ENCODE measurements at regions not wholly inside any gene's neighbourhood (a gene's known extent, or its start where the extent isn't known, plus 50 kb on each side); places are given as distances from the start of the nearest gene placed in this dataset.

- Histone ChIP-seq H3K4me3 (ENCODE audit: low read length) (no peak overlapping the region), H3K4me2 (ENCODE audit: low read length) (no peak overlapping the region), H3K4me1 (ENCODE audit: insufficient read depth, low read length) (peaks cover 10% of the 10 kb centered on the region), H3K9ac (ENCODE audit: low read length) (no peak overlapping the region), H3F3A (ENCODE audit: low read length, unreplicated experiment) (no peaks in the 10 kb centered on the region), H2AFZ (ENCODE audit: low read length) (no peak overlapping the region), H3K27ac (ENCODE audit: low read length) (no peak overlapping the region), H3K27me3 (ENCODE audit: low read length) (no peaks in the 10 kb centered on the region), H4K20me1 (ENCODE audit: low read length) (no peaks in the 10 kb centered on the region), H3K36me3 (ENCODE audit: low read depth, low read length) (no peaks in the 10 kb centered on the region), H3K9me3 (ENCODE audit: low read length) (no peaks in the 10 kb centered on the region), H3K9me2 (replicated peaks; ENCODE audit: low read length) (no peaks in the 10 kb centered on the region), H3K79me2 (ENCODE audit: low read length) (no peaks in the 10 kb centered on the region)
- no TSS peak for BruUV-seq (replicated peaks)
- DNase-seq (no peak), ATAC-seq (no peak)
- POLR2A ChIA-PET (ENCODE audit: unreplicated experiment) = no interaction called here
- intact Hi-C loops (cut with micrococcal nuclease) = no loop called here
- TF ChIP-seq EZH2 (IDR thresholded peaks at IDR 0.05; ENCODE audit: low read length, unreplicated experiment) (no peak), EZH2phosphoT487 (IDR thresholded peaks at IDR 0.05; ENCODE audit: borderline replicate concordance, low read length) (no peak)
- TF ChIP-seq, protein P1, sequence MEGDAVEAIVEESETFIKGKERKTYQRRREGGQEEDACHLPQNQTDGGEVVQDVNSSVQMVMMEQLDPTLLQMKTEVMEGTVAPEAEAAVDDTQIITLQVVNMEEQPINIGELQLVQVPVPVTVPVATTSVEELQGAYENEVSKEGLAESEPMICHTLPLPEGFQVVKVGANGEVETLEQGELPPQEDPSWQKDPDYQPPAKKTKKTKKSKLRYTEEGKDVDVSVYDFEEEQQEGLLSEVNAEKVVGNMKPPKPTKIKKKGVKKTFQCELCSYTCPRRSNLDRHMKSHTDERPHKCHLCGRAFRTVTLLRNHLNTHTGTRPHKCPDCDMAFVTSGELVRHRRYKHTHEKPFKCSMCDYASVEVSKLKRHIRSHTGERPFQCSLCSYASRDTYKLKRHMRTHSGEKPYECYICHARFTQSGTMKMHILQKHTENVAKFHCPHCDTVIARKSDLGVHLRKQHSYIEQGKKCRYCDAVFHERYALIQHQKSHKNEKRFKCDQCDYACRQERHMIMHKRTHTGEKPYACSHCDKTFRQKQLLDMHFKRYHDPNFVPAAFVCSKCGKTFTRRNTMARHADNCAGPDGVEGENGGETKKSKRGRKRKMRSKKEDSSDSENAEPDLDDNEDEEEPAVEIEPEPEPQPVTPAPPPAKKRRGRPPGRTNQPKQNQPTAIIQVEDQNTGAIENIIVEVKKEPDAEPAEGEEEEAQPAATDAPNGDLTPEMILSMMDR (conservative IDR thresholded peaks at IDR 0.05; ENCODE audit: low read depth, low read length) = no peak
- CTCF ChIA-PET = no interaction called here
Observed at GRCh38 chr6:121799574-121799973, 364.1 kb downstream of the GJA1 start.

GRCh38 chr6:121800047-121800446 lies 364.6 kb downstream of the GJA1 start:
- DNase-seq (no peak), ATAC-seq (no peak)
- H3K4me2 ChIP-seq (ENCODE audit: low read length) = no peak overlapping the region
- H2AFZ ChIP-seq (ENCODE audit: low read length) = no peak overlapping the region
- H3K9me3 ChIP-seq (ENCODE audit: low read length) = no peaks in the 10 kb centered on the region
- H3K4me3 ChIP-seq (ENCODE audit: low read length) = no peak overlapping the region
- no peaks in the 10 kb centered on the region for H3K36me3 ChIP-seq (ENCODE audit: low read depth, low read length)
- H3F3A ChIP-seq (ENCODE audit: low read length, unreplicated experiment) = no peaks in the 10 kb centered on the region
- POLR2A ChIA-PET (ENCODE audit: unreplicated experiment) = no interaction called here
- CTCF ChIA-PET = no interaction called here
- H3K9me2 ChIP-seq (replicated peaks; ENCODE audit: low read length) = no peaks in the 10 kb centered on the region
- intact Hi-C loops (cut with micrococcal nuclease) = no loop called here
- H3K27ac ChIP-seq (ENCODE audit: low read length) = no peak overlapping the region
- TF ChIP-seq EZH2 (IDR thresholded peaks at IDR 0.05; ENCODE audit: low read length, unreplicated experiment) (no peak), EZH2phosphoT487 (IDR thresholded peaks at IDR 0.05; ENCODE audit: borderline replicate concordance, low read length) (no peak)
- TF ChIP-seq, protein P1 (conservative IDR thresholded peaks at IDR 0.05; ENCODE audit: low read depth, low read length) = no peak
- no TSS peak for BruUV-seq (replicated peaks)
- H3K79me2 ChIP-seq (ENCODE audit: low read length) = no peaks in the 10 kb centered on the region
- no peak overlapping the region for H3K9ac ChIP-seq (ENCODE audit: low read length)
- no peaks in the 10 kb centered on the region for H4K20me1 ChIP-seq (ENCODE audit: low read length)
- H3K27me3 ChIP-seq (ENCODE audit: low read length) = no peaks in the 10 kb centered on the region
- peaks cover 5% of the 10 kb centered on the region for H3K4me1 ChIP-seq (ENCODE audit: insufficient read depth, low read length)

- Histone ChIP-seq H3F3A (ENCODE audit: low read length, unreplicated experiment) (no peaks in the 10 kb centered on the region), H2AFZ (ENCODE audit: low read length) (no peak overlapping the region), H3K27ac (ENCODE audit: low read length) (no peak overlapping the region), H3K9ac (ENCODE audit: low read length) (no peak overlapping the region), H3K4me3 (ENCODE audit: low read length) (no peak overlapping the region), H3K4me2 (ENCODE audit: low read length) (no peak overlapping the region), H3K27me3 (ENCODE audit: low read length) (no peaks in the 10 kb centered on the region), H3K79me2 (ENCODE audit: low read length) (no peaks in the 10 kb centered on the region), H3K36me3 (ENCODE audit: low read depth, low read length) (no peaks in the 10 kb centered on the region), H3K9me3 (ENCODE audit: low read length) (no peaks in the 10 kb centered on the region), H3K4me1 (ENCODE audit: insufficient read depth, low read length) (peaks cover 5% of the 10 kb centered on the region), H4K20me1 (ENCODE audit: low read length) (no peaks in the 10 kb centered on the region), H3K9me2 (replicated peaks; ENCODE audit: low read length) (no peaks in the 10 kb centered on the region)
- intact Hi-C loops (cut with micrococcal nuclease) = no loop called here
- ATAC-seq (no peak), DNase-seq (no peak)
- no peak for TF ChIP-seq EZH2phosphoT487 (IDR thresholded peaks at IDR 0.05; ENCODE audit: borderline replicate concordance, low read length)
- TF ChIP-seq EZH2 (IDR thresholded peaks at IDR 0.05; ENCODE audit: low read length, unreplicated experiment) = no peak
- TF ChIP-seq, protein P1 (conservative IDR thresholded peaks at IDR 0.05; ENCODE audit: low read depth, low read length) = no peak
- CTCF ChIA-PET = no interaction called here
- no TSS peak for BruUV-seq (replicated peaks)
- POLR2A ChIA-PET (ENCODE audit: unreplicated experiment) = no interaction called here
Observed at GRCh38 chr6:121806116-121806515, 370.7 kb downstream of the GJA1 start.

Measured in PC-3 (cell line).